Right lobe of liver (tissue), 6 donors: ENCODE measurements at regions not wholly inside any gene's neighbourhood (a gene's known extent, or its start where the extent isn't known, plus 50 kb on each side); places are given as distances from the start of the nearest gene placed in this dataset.

Experiments
- ATAC-seq, 4 donors: fragments of 200-7000 bp; cut with Tn5 transposase; one replicate each; pipeline ENCODE4 v1.9.1; 2020; ENCODE audit warnings: mild to moderate bottlenecking in 4 of 4, moderate library complexity in 4 of 4
- DNase-seq, 3 donors: peaks; one replicate each; pipeline ENCODE4 v3.0.0-alpha.2; 2020
- H3K27ac ChIP-seq, 3 donors: fragments of 200-600 bp; one replicate each; pipeline ENCODE4 v1.8.0; 2022
- H3K27me3 ChIP-seq, 2 donors: fragments of 200-600 bp; one replicate each; pipeline ENCODE4 v1.8.0; 2022
- H3K36me3 ChIP-seq, 4 donors: fragments of 200-600 bp; sonication (generic) in 1 of 4; one replicate each; pipeline versions ENCODE4 v1.5.1 to v1.8.0; 2017 to 2022; ENCODE audit warnings: control low read depth in 1 of 4
- H3K4me1 ChIP-seq, 4 donors: fragments of 200-600 bp; sonication (generic) in 1 of 4; one replicate each; pipeline versions ENCODE4 v1.5.1 to v1.8.0; 2017 to 2022; ENCODE audit warnings: control low read depth in 1 of 4
- H3K4me3 ChIP-seq, 3 donors: fragments of 200-600 bp; one replicate each; pipeline ENCODE4 v1.8.0; 2022
- H3K9me3 ChIP-seq, 4 donors: fragments of 200-600 bp; sonication (generic) in 1 of 4; one replicate each; pipeline versions ENCODE4 v1.5.1 to v1.8.0; 2017 to 2022; ENCODE audit warnings: control low read depth in 1 of 4
- CTCF ChIP-seq, 4 donors: fragments of 200-600 bp in 3 of 4; fragments of 450-650 bp in 1 of 4; IDR thresholded peaks; one replicate each; pipeline versions ENCODE4 v1.5.1 to v1.8.0; 2016 to 2022; ENCODE audit warnings: antibody characterized with exemption in 4 of 4, mild to moderate bottlenecking in 2 of 4
- POLR2A ChIP-seq: fragments of 450-650 bp; IDR thresholded peaks from one replicate; pipeline ENCODE4 v1.6.1; 2017; ENCODE audit warnings: antibody characterized with exemption, mild to moderate bottlenecking
- WGBS: methylation state at CpG from one replicate; pipeline ENCODE4 v1.1.6; 2018; ENCODE audit warnings: low coverage, low lambda C conversion rate; ENCODE audit not compliant: insufficient coverage; ENCODE audit errors: missing lambda C conversion rate; 5-methylcytosine and 5-hydroxymethylcytosine counted together
- intact Hi-C, 2 donors: fragments of 100-400 bp; cut with DNase I; formaldehyde crosslinking; loops; one replicate each; pipeline versions ENCODE4 v1.11.2 to v1.14.1; 2022
- donor health status: DM: no; HTN: yes; CAD: no.
- donor health status: DM: no; HTN: no; CAD: no.
- donor health status: DM: no; HTN: no; CAD: no.
- donor health status: DM: no; HTN: yes; CAD: no.
- donor health status: DM: no; HTN: yes; CAD: no.

- H3K9me3 ChIP-seq, result no peaks in the 10 kb centered on the region
- no peaks in the 10 kb centered on the region for H3K36me3 ChIP-seq
- no peaks in the 10 kb centered on the region for H3K4me1 ChIP-seq
- no peak for ATAC-seq
- intact Hi-C loops, result no loop called here
- no peak overlapping the region for H3K27ac ChIP-seq
- DNase-seq, result no peak
- no peaks in the 10 kb centered on the region for H3K27me3 ChIP-seq
- H3K4me3 ChIP-seq, result no peak overlapping the region
- no peak for TF ChIP-seq CTCF (IDR thresholded peaks at IDR 0.05)
- TF ChIP-seq POLR2A, result no peak
Measured at GRCh38 chr2:116924509-116924908, 890.0 kb upstream of the DDX18 start.

- no peaks in the 10 kb centered on the region for H3K27me3 ChIP-seq
- WGBS, result 62% methylated on average over 7 of the region's 7 CpGs
- H3K36me3 ChIP-seq, result no peaks in the 10 kb centered on the region
- no peak for TF ChIP-seq CTCF (IDR thresholded peaks at IDR 0.05)
- TF ChIP-seq POLR2A, result no peak
- H3K4me3 ChIP-seq, result no peak overlapping the region
- no peak for ATAC-seq
- DNase-seq, result no peak
- H3K9me3 ChIP-seq, result no peaks in the 10 kb centered on the region
- H3K27ac ChIP-seq, result no peak overlapping the region
- H3K4me1 ChIP-seq, result no peaks in the 10 kb centered on the region
- intact Hi-C loops, result no loop called here
Measured at GRCh38 chr2:116935097-116935814, 879.2 kb upstream of the DDX18 start.

GRCh38 chr2:116948258-116948657, 866.2 kb upstream of the DDX18 start:
- no peak for TF ChIP-seq CTCF (IDR thresholded peaks at IDR 0.05)
- TF ChIP-seq POLR2A, result no peak
- no peak for DNase-seq
- no peaks in the 10 kb centered on the region for H3K27me3 ChIP-seq
- ATAC-seq, result no peak
- no peak overlapping the region for H3K27ac ChIP-seq
- intact Hi-C loops, result no loop called here
- H3K4me3 ChIP-seq, result no peak overlapping the region
- no peaks in the 10 kb centered on the region for H3K9me3 ChIP-seq
- no peaks in the 10 kb centered on the region for H3K36me3 ChIP-seq
- no peaks in the 10 kb centered on the region for H3K4me1 ChIP-seq

GRCh38 chr2:116949249-116949648, 865.2 kb upstream of the DDX18 start:
- no peaks in the 10 kb centered on the region for H3K36me3 ChIP-seq
- no peaks in the 10 kb centered on the region for H3K9me3 ChIP-seq
- no peak for DNase-seq
- no peak overlapping the region for H3K4me3 ChIP-seq
- H3K27me3 ChIP-seq, result no peaks in the 10 kb centered on the region
- H3K27ac ChIP-seq, result no peak overlapping the region
- no peak for TF ChIP-seq CTCF (IDR thresholded peaks at IDR 0.05)
- TF ChIP-seq POLR2A, result no peak
- intact Hi-C loops, result no loop called here
- H3K4me1 ChIP-seq, result no peaks in the 10 kb centered on the region
- WGBS, result 67% methylated on average over 3 of the region's 3 CpGs
- no peak for ATAC-seq

GRCh38 chr2:116952254-116952653, 862.2 kb upstream of the DDX18 start:
- WGBS, result 8% methylated on average over 4 of the region's 4 CpGs
- Histone ChIP-seq H3K4me1 (no peaks in the 10 kb centered on the region), H3K9me3 (no peaks in the 10 kb centered on the region), H3K27ac (no peak overlapping the region), H3K4me3 (no peak overlapping the region), H3K27me3 (no peaks in the 10 kb centered on the region), H3K36me3 (no peaks in the 10 kb centered on the region)
- peak; percentile 8 to 19 (median 11) for TF ChIP-seq CTCF (IDR thresholded peaks at IDR 0.05)
- no peak for TF ChIP-seq POLR2A
- intact Hi-C loops, result no loop called here
- ATAC-seq (no peak), DNase-seq (no peak)
